ENCODE measurements at regions not wholly inside any gene's neighbourhood (a gene's known extent, or its start where the extent isn't known, plus 50 kb on each side); places are given as distances from the start of the nearest gene placed in this dataset.

GRCh38 chr7:118615681-118616080, 391.2 kb downstream of the ANKRD7 start:
- no peak for DNase-seq (ENCODE audit: low read depth)
- no peak overlapping the region for H3K4me3 ChIP-seq (ENCODE audit: low read length)
- TF ChIP-seq CTCF (conservative IDR thresholded peaks at IDR 0.05; ENCODE audit: low read length): no peak

- TF ChIP-seq CTCF (conservative IDR thresholded peaks at IDR 0.05; ENCODE audit: low read length): no peak
- H3K4me3 ChIP-seq (ENCODE audit: low read length): no peak overlapping the region
- DNase-seq (ENCODE audit: low read depth): no peak
Observed at GRCh38 chr7:118621810-118622360, 397.4 kb downstream of the ANKRD7 start.

- TF ChIP-seq CTCF (conservative IDR thresholded peaks at IDR 0.05; ENCODE audit: low read length): no peak
- no peak for DNase-seq (ENCODE audit: low read depth)
- H3K4me3 ChIP-seq (ENCODE audit: low read length): no peak overlapping the region
Observed at GRCh38 chr7:118626739-118627138, 402.2 kb downstream of the ANKRD7 start.

GRCh38 chr7:118627467-118627866, 403.0 kb downstream of the ANKRD7 start:
- TF ChIP-seq CTCF (conservative IDR thresholded peaks at IDR 0.05; ENCODE audit: low read length): no peak
- DNase-seq (ENCODE audit: low read depth): no peak
- no peak overlapping the region for H3K4me3 ChIP-seq (ENCODE audit: low read length)

GRCh38 chr7:118629898-118630438, 405.5 kb downstream of the ANKRD7 start:
- DNase-seq (ENCODE audit: low read depth): no peak
- no peak for TF ChIP-seq CTCF (conservative IDR thresholded peaks at IDR 0.05; ENCODE audit: low read length)
- H3K4me3 ChIP-seq (ENCODE audit: low read length): no peak overlapping the region

GRCh38 chr7:118642396-118642795, 417.9 kb downstream of the ANKRD7 start:
- no peak for TF ChIP-seq CTCF (conservative IDR thresholded peaks at IDR 0.05; ENCODE audit: low read length)
- DNase-seq (ENCODE audit: low read depth): no peak
- no peak overlapping the region for H3K4me3 ChIP-seq (ENCODE audit: low read length)

- TF ChIP-seq CTCF (conservative IDR thresholded peaks at IDR 0.05; ENCODE audit: low read length): no peak
Observed at GRCh38 chr7:118644346-118644745, 419.8 kb downstream of the ANKRD7 start.

More at GRCh38 chr7:118644346-118644745, 419.8 kb downstream of the ANKRD7 start:
- no peak overlapping the region for H3K4me3 ChIP-seq (ENCODE audit: low read length)
- DNase-seq (ENCODE audit: low read depth): no peak
